Trophoblast cell (in vitro differentiated cells and primary cell): ENCODE measurements at regions not wholly inside any gene's neighbourhood (a gene's known extent, or its start where the extent isn't known, plus 50 kb on each side); places are given as distances from the start of the nearest gene placed in this dataset.

Source experiments
- DNase-seq, 2 donors: peaks; one replicate each; pipeline ENCODE4 v3.0.0-alpha.2; 2016
- H2AFZ ChIP-seq: 2 replicates; pipeline ENCODE4 v1.6.1; 2013; ENCODE audit warnings: low read length, moderate library complexity, mild to moderate bottlenecking; ENCODE audit not compliant: insufficient read depth, poor library complexity
- H2AK5ac ChIP-seq: 2 replicates; pipeline ENCODE4 v1.6.1; 2013; ENCODE audit warnings: mild to moderate bottlenecking, low read length
- H2BK120ac ChIP-seq: 2 replicates; pipeline ENCODE4 v1.6.1; 2013; ENCODE audit warnings: low read length, mild to moderate bottlenecking, moderate library complexity; ENCODE audit not compliant: insufficient read depth, poor library complexity
- H2BK12ac ChIP-seq: 2 replicates; pipeline ENCODE4 v1.6.1; 2013; ENCODE audit warnings: mild to moderate bottlenecking, low read length, moderate library complexity
- H2BK5ac ChIP-seq: 2 replicates; pipeline ENCODE4 v1.6.1; 2013; ENCODE audit warnings: low read length, low read depth, moderate library complexity, mild to moderate bottlenecking; ENCODE audit not compliant: poor library complexity
- H3K14ac ChIP-seq: 2 replicates; pipeline ENCODE4 v1.6.1; 2013; ENCODE audit warnings: mild to moderate bottlenecking, low read length
- H3K18ac ChIP-seq: 2 replicates; pipeline ENCODE4 v1.6.1; 2013; ENCODE audit warnings: mild to moderate bottlenecking, low read length
- H3K23ac ChIP-seq: 2 replicates; pipeline ENCODE4 v1.6.1; 2013; ENCODE audit warnings: low read length
- H3K27ac ChIP-seq: 2 replicates; pipeline ENCODE4 v1.5.1; 2013; ENCODE audit warnings: low read depth, mild to moderate bottlenecking, inconsistent platforms, low read length, moderate library complexity
- H3K27me3 ChIP-seq: 2 replicates; pipeline ENCODE4 v1.6.1; 2013; ENCODE audit warnings: inconsistent platforms, mild to moderate bottlenecking, low read length, moderate library complexity; ENCODE audit not compliant: insufficient read depth
- H3K36me3 ChIP-seq, 2 experiments: 1 replicate in 1 of 2; 2 replicates in 1 of 2; pipeline ENCODE4 v1.6.1; 2013; ENCODE audit warnings: low read length in 2 of 2, mild to moderate bottlenecking in 2 of 2, moderate library complexity in 1 of 2; ENCODE audit not compliant: insufficient read depth in 2 of 2, control insufficient read depth in 1 of 2
- H3K4ac ChIP-seq: 2 replicates; pipeline ENCODE4 v1.6.1; 2013; ENCODE audit warnings: low read depth, mild to moderate bottlenecking, low read length, moderate library complexity
- H3K4me1 ChIP-seq, 2 experiments: 1 replicate in 1 of 2; 2 replicates in 1 of 2; pipeline ENCODE4 v1.6.1; 2013; ENCODE audit warnings: low read length in 2 of 2, mild to moderate bottlenecking in 2 of 2, moderate library complexity in 1 of 2; ENCODE audit not compliant: insufficient read depth in 2 of 2, control insufficient read depth in 1 of 2
- H3K4me2 ChIP-seq: 2 replicates; pipeline ENCODE4 v1.6.1; 2013; ENCODE audit warnings: inconsistent platforms, mild to moderate bottlenecking, low read length, moderate library complexity
- H3K4me3 ChIP-seq: 2 replicates; pipeline ENCODE4 v1.5.1; 2013; ENCODE audit warnings: mild to moderate bottlenecking, low read depth, low read length, inconsistent platforms
- H3K79me1 ChIP-seq: one replicate; pipeline ENCODE4 v1.6.1; 2013; ENCODE audit warnings: low read length
- H3K79me2 ChIP-seq: 2 replicates; pipeline ENCODE4 v1.6.1; 2013; ENCODE audit warnings: low read length, mild to moderate bottlenecking; ENCODE audit not compliant: control insufficient read depth, insufficient read depth, poor library complexity
- H3K9ac ChIP-seq: 2 replicates; pipeline ENCODE4 v1.6.1; 2013; ENCODE audit warnings: mild to moderate bottlenecking, low read length
- H3K9me3 ChIP-seq: 2 replicates; pipeline ENCODE4 v1.6.1; 2013; ENCODE audit warnings: low read depth, mild to moderate bottlenecking, control low read depth, inconsistent platforms, low read length; ENCODE audit not compliant: insufficient read depth
- H4K12ac ChIP-seq: 2 replicates; pipeline ENCODE4 v1.6.1; 2013; ENCODE audit warnings: low read depth, mild to moderate bottlenecking, low read length, moderate library complexity
- H4K8ac ChIP-seq: 2 replicates; pipeline ENCODE4 v1.6.1; 2013; ENCODE audit warnings: low read depth, mild to moderate bottlenecking, low read length, moderate library complexity
- H4K91ac ChIP-seq: one replicate; pipeline ENCODE4 v1.6.1; 2013; ENCODE audit warnings: low read depth, mild to moderate bottlenecking, low read length, moderate library complexity
- WGBS: extraction: QIAGEN DNeasy Blood & Tissue Kit; methylation state at CpG from one replicate; pipeline ENCODE4 v1.1.7; 2013; ENCODE audit warnings: missing lambda C conversion rate; ENCODE audit not compliant: insufficient read length, insufficient coverage; ENCODE audit errors: extremely low coverage; 5-methylcytosine and 5-hydroxymethylcytosine counted together

DNA sequence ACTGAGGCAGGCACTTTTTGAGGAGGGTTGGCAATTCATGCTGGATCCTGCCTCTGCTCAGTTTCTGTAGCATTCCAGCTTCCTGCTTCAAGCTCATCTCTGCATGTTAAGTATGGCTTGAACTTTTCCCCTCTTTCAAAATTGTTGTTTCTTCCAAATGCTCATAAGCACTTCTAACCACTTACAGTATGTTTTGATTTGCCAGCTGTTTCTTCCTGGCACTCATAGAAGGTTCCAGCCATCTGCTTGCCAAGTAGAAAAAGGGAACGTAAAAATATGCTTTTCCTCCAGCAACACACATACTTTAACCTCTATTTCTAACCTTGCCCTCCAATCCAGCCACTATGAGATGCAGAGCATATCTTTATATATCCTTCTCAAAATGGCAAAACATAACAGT, 692.6 kb upstream of the COBL start:
- no peak overlapping the region for H2BK120ac ChIP-seq
- no peak overlapping the region for H4K12ac ChIP-seq
- no peaks in the 10 kb centered on the region for H3K79me2 ChIP-seq
- H2AK5ac ChIP-seq, result no peak overlapping the region
- no peak overlapping the region for H3K14ac ChIP-seq
- no peaks in the 10 kb centered on the region for H3K79me1 ChIP-seq
- no peak overlapping the region for H3K27ac ChIP-seq
- no peak overlapping the region for H3K4ac ChIP-seq
- no CpG with 5 or more reads among the region's 1 CpG for WGBS
- H4K8ac ChIP-seq, result no peak overlapping the region
- no peaks in the 10 kb centered on the region for H3K9me3 ChIP-seq
- H3K18ac ChIP-seq, result no peak overlapping the region
- H2BK5ac ChIP-seq, result no peak overlapping the region
- H2AFZ ChIP-seq, result no peak overlapping the region
- H3K36me3 ChIP-seq, result no peaks in the 10 kb centered on the region
- no peak overlapping the region for H3K4me2 ChIP-seq
- no peaks in the 10 kb centered on the region for H3K27me3 ChIP-seq
- no peak overlapping the region for H3K9ac ChIP-seq
- H4K91ac ChIP-seq, result no peak overlapping the region
- no peaks in the 10 kb centered on the region for H3K4me1 ChIP-seq
- no peak for DNase-seq
- no peak overlapping the region for H2BK12ac ChIP-seq
- H3K23ac ChIP-seq, result no peak overlapping the region
- no peak overlapping the region for H3K4me3 ChIP-seq

DNA sequence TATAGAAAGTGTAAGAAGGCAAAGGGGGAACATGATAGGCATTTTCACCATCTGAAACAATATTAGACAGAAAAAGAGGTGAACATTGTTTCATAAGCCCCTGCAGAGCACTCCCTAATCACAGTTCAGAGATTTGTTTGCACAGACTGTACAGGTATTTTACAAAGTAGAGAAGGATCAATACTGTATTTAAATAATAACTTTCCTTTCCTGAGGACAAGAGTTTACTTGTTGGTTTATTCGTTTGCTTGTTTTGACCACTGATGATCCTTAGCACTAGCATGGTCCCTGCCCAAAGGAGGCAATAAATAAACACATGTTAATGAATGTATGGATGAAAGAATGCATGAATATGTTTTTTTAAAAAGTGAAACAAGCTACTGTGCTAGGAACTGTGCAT, 690.1 kb upstream of the COBL start:
- Histone ChIP-seq H4K91ac (no peak overlapping the region), H4K12ac (no peak overlapping the region), H3K4me1 (no peaks in the 10 kb centered on the region), H3K14ac (no peak overlapping the region), H3K9ac (no peak overlapping the region), H3K27ac (no peak overlapping the region), H3K4ac (no peak overlapping the region), H3K23ac (no peak overlapping the region), H2BK12ac (no peak overlapping the region), H3K4me2 (no peak overlapping the region), H3K27me3 (no peaks in the 10 kb centered on the region), H4K8ac (no peak overlapping the region), H3K4me3 (no peak overlapping the region), H3K79me1 (no peaks in the 10 kb centered on the region), H2BK5ac (no peak overlapping the region), H2BK120ac (no peak overlapping the region), H3K36me3 (no peaks in the 10 kb centered on the region), H2AK5ac (no peak overlapping the region), H3K9me3 (no peaks in the 10 kb centered on the region), H3K18ac (no peak overlapping the region), H2AFZ (no peak overlapping the region), H3K79me2 (no peaks in the 10 kb centered on the region)
- no CpG with 5 or more reads among the region's 1 CpG for WGBS
- no peak for DNase-seq

DNA sequence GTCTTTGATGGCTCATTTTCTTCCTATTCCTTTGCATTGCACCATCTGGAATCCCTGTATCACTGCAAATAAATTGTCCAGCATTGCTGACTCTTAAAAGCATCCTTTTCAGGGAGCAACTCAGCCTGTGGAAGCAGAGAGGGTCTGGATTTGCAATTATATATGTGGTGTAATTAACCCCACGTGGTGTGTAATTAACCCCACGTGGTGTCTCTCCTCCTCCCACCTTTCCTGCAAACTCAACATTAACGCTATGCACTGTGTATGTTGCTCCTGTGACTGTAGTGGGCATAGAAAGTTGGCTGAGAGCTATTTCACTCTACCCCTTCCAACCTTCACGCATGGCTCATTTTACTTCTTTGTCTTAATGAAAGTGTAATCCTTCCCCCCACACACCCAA, 689.0 kb upstream of the COBL start:
- H3K27ac ChIP-seq, result no peak overlapping the region
- H2AFZ ChIP-seq, result no peak overlapping the region
- DNase-seq, result no peak
- H2BK12ac ChIP-seq, result no peak overlapping the region
- no peaks in the 10 kb centered on the region for H3K4me1 ChIP-seq
- no peaks in the 10 kb centered on the region for H3K79me1 ChIP-seq
- H2BK5ac ChIP-seq, result no peak overlapping the region
- no peaks in the 10 kb centered on the region for H3K79me2 ChIP-seq
- no peaks in the 10 kb centered on the region for H3K9me3 ChIP-seq
- H2AK5ac ChIP-seq, result no peak overlapping the region
- no peak overlapping the region for H3K23ac ChIP-seq
- H3K36me3 ChIP-seq, result no peaks in the 10 kb centered on the region
- H3K4ac ChIP-seq, result no peak overlapping the region
- no peak overlapping the region for H4K8ac ChIP-seq
- no peak overlapping the region for H3K4me3 ChIP-seq
- H4K12ac ChIP-seq, result no peak overlapping the region
- WGBS, result no CpG with 5 or more reads among the region's 4 CpGs
- no peak overlapping the region for H3K14ac ChIP-seq
- H3K4me2 ChIP-seq, result no peak overlapping the region
- H4K91ac ChIP-seq, result no peak overlapping the region
- no peak overlapping the region for H2BK120ac ChIP-seq
- H3K18ac ChIP-seq, result no peak overlapping the region
- no peak overlapping the region for H3K9ac ChIP-seq
- no peaks in the 10 kb centered on the region for H3K27me3 ChIP-seq

DNA sequence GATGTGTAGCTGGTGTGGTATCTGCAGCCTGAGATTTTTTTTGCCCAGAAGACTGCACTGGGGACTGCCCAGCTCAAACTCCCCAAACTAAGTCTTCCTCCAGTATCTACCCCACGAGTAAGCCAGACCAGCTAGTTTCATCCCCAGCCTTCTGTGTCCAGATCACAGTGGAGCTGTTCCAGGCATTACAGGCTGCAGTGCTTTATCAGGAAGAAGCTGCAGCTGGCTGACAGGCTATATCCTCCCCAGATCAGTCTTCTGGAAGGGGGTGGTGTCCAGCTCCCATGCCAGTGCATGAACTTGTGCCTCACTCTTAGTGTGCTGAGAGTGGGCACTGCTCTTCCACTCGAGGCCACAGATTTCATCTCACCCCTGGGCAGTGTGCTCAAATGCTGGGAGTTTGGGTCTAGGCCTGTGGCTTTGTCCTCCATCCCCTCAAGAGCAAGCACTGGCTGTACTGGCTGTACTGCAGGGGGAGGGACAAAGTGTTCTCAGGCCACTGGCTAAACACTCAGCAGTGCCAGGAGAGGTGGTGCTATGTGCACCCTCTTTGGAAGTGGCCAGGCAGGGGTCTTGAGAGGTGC, 679.1 kb upstream of the COBL start:
- no peak overlapping the region for H4K12ac ChIP-seq
- no peak overlapping the region for H3K4me2 ChIP-seq
- DNase-seq, result no peak
- H3K23ac ChIP-seq, result no peak overlapping the region
- H3K18ac ChIP-seq, result no peak overlapping the region
- H3K14ac ChIP-seq, result no peak overlapping the region
- no peak overlapping the region for H3K9ac ChIP-seq
- no peaks in the 10 kb centered on the region for H3K79me1 ChIP-seq
- H3K9me3 ChIP-seq, result no peaks in the 10 kb centered on the region
- H3K4ac ChIP-seq, result no peak overlapping the region
- no peak overlapping the region for H2AFZ ChIP-seq
- no peaks in the 10 kb centered on the region for H3K27me3 ChIP-seq
- H4K8ac ChIP-seq, result no peak overlapping the region
- WGBS, result no CpG with 5 or more reads among the region's 2 CpGs
- no peak overlapping the region for H2BK5ac ChIP-seq
- no peak overlapping the region for H2BK120ac ChIP-seq
- no peaks in the 10 kb centered on the region for H3K36me3 ChIP-seq
- H2AK5ac ChIP-seq, result no peak overlapping the region
- no peak overlapping the region for H2BK12ac ChIP-seq
- H3K4me1 ChIP-seq, result no peaks in the 10 kb centered on the region
- H3K27ac ChIP-seq, result no peak overlapping the region
- no peaks in the 10 kb centered on the region for H3K79me2 ChIP-seq
- no peak overlapping the region for H4K91ac ChIP-seq
- H3K4me3 ChIP-seq, result no peak overlapping the region
